PC-9 (cell line): ENCODE measurements at regions not wholly inside any gene's neighbourhood (a gene's known extent, or its start where the extent isn't known, plus 50 kb on each side); places are given as distances from the start of the nearest gene placed in this dataset.

Experiments
- BruUV-seq: library from RNA; stranded (reverse); fragments of 400-500 nt; replicated peaks from 2 replicates; lab custom pipeline; 2021; lab: Mats Ljungman, UMichigan
- CTCF ChIA-PET: fragments of 300-600 bp; sonication (Branson Sonifier 250); formaldehyde crosslinking; loops from one replicate; lab custom pipeline; 2022; ENCODE audit warnings: antibody characterized with exemption; lab: Charles Lee
- POLR2A ChIA-PET: fragments of 300-600 bp; sonication (Branson Sonifier 250); formaldehyde crosslinking; loops from one replicate; lab custom pipeline; 2022; ENCODE audit warnings: antibody characterized with exemption; ENCODE audit not compliant: unreplicated experiment; lab: Charles Lee
- DNase-seq, 2 experiments: peaks; one replicate each; pipeline versions ENCODE4 v3.0.0 to v3.0.0-alpha.2; 2015 to 2022; ENCODE audit warnings: mixed read lengths in 1 of 2
- H2AFZ ChIP-seq: fragments of 200-600 bp; sonication (generic); 2 replicates; pipeline ENCODE4 v1.8.1; 2017; ENCODE audit warnings: antibody characterized with exemption
- H3F3A ChIP-seq: fragments of 200-600 bp; sonication (generic); 2 replicates; pipeline ENCODE4 v1.8.1; 2017; ENCODE audit warnings: antibody characterized with exemption, mild to moderate bottlenecking, low read depth; ENCODE audit not compliant: insufficient read depth
- H3K27ac ChIP-seq: fragments of 200-600 bp; sonication (generic); 2 replicates; pipeline ENCODE4 v1.6.1; 2016; ENCODE audit warnings: mixed run types
- H3K27me3 ChIP-seq: fragments of 200-600 bp; sonication (generic); 2 replicates; pipeline ENCODE4 v1.6.1; 2016; ENCODE audit warnings: low read depth, mixed run types; ENCODE audit not compliant: insufficient read depth
- H3K36me3 ChIP-seq: fragments of 200-600 bp; sonication (generic); 2 replicates; pipeline ENCODE4 v1.6.1; 2016; ENCODE audit warnings: low read depth, mixed run types
- H3K4me1 ChIP-seq: fragments of 200-600 bp; sonication (generic); replicated peaks from 2 replicates; pipeline ENCODE4 v1.6.1; 2016; ENCODE audit warnings: mixed run types; ENCODE audit not compliant: insufficient read depth
- H3K4me2 ChIP-seq: fragments of 200-600 bp; sonication (generic); 2 replicates; pipeline ENCODE4 v1.6.1; 2017; ENCODE audit warnings: mixed run types
- H3K4me3 ChIP-seq: fragments of 200-600 bp; sonication (generic); 2 replicates; pipeline ENCODE4 v1.6.1; 2016; ENCODE audit warnings: mixed run types
- H3K79me2 ChIP-seq: fragments of 200-600 bp; sonication (generic); 2 replicates; pipeline ENCODE4 v1.6.1; 2017; ENCODE audit warnings: low read depth, mixed run types
- H3K9me2 ChIP-seq: fragments of 200-600 bp; sonication (generic); 2 replicates; pipeline ENCODE4 v1.8.1; 2017; ENCODE audit warnings: mild to moderate bottlenecking; ENCODE audit not compliant: insufficient read depth
- H3K9me3 ChIP-seq: fragments of 200-600 bp; sonication (generic); 2 replicates; pipeline ENCODE4 v1.8.1; 2016; ENCODE audit warnings: low read depth; ENCODE audit not compliant: insufficient read depth
- H4K20me1 ChIP-seq: fragments of 200-600 bp; sonication (generic); 2 replicates; pipeline ENCODE4 v1.8.1; 2017; ENCODE audit not compliant: insufficient read depth
- CTCF ChIP-seq: fragments of 200-600 bp; sonication (generic); conservative IDR thresholded peaks from 2 replicates; pipeline ENCODE4 v1.6.1; 2017; ENCODE audit warnings: mixed run types, antibody characterized with exemption, mild to moderate bottlenecking, moderate library complexity
- EZH2 ChIP-seq: fragments of 200-600 bp; sonication (generic); IDR thresholded peaks from 2 replicates; pipeline ENCODE4 v1.8.0; 2017; ENCODE audit warnings: antibody characterized with exemption, low read depth
- intact Hi-C: fragments of 100-400 bp; cut with micrococcal nuclease; formaldehyde crosslinking; loops from one replicate; pipeline ENCODE4 v1.10.0; 2022; ENCODE audit not compliant: unreplicated experiment

GRCh38 chrX:95903490-95903889 is 781.2 kb upstream of the DIAPH2 start:
- Histone ChIP-seq H3K36me3 (no peaks in the 10 kb centered on the region), H3K79me2 (no peaks in the 10 kb centered on the region), H3K4me2 (no peak overlapping the region), H4K20me1 (no peaks in the 10 kb centered on the region), H3K4me3 (no peak overlapping the region), H3K9me3 (no peaks in the 10 kb centered on the region), H3F3A (no peaks in the 10 kb centered on the region), H3K27me3 (no peaks in the 10 kb centered on the region), H2AFZ (no peak overlapping the region), H3K9me2 (no peaks in the 10 kb centered on the region), H3K27ac (no peak overlapping the region), H3K4me1 (no peaks in the 10 kb centered on the region)
- TF ChIP-seq CTCF (no peak), EZH2 (no peak)
- DNase-seq, result no peak
- CTCF ChIA-PET, result no interaction called here
- intact Hi-C loops, result no loop called here
- POLR2A ChIA-PET, result no interaction called here
- BruUV-seq, result no TSS peak

GRCh38 chrX:95903975-95904374 is 780.7 kb upstream of the DIAPH2 start:
- Histone ChIP-seq H3K27ac (no peak overlapping the region), H3K79me2 (no peaks in the 10 kb centered on the region), H3F3A (no peaks in the 10 kb centered on the region), H3K4me1 (no peaks in the 10 kb centered on the region), H3K27me3 (no peaks in the 10 kb centered on the region), H4K20me1 (no peaks in the 10 kb centered on the region), H3K9me3 (no peaks in the 10 kb centered on the region), H2AFZ (no peak overlapping the region), H3K36me3 (no peaks in the 10 kb centered on the region), H3K4me2 (no peak overlapping the region), H3K9me2 (no peaks in the 10 kb centered on the region), H3K4me3 (no peak overlapping the region)
- no peak for DNase-seq
- POLR2A ChIA-PET, result no interaction called here
- TF ChIP-seq EZH2, result no peak
- TF ChIP-seq CTCF, result no peak
- CTCF ChIA-PET, result no interaction called here
- no TSS peak for BruUV-seq
- intact Hi-C loops, result no loop called here

- no peaks in the 10 kb centered on the region for H3K79me2 ChIP-seq
- H3K36me3 ChIP-seq, result no peaks in the 10 kb centered on the region
- no peaks in the 10 kb centered on the region for H3K4me1 ChIP-seq
- no peaks in the 10 kb centered on the region for H4K20me1 ChIP-seq
- H3K27me3 ChIP-seq, result no peaks in the 10 kb centered on the region
- no peak overlapping the region for H3K4me2 ChIP-seq
- H3F3A ChIP-seq, result no peaks in the 10 kb centered on the region
- CTCF ChIA-PET, result no interaction called here
- TF ChIP-seq CTCF (no peak), EZH2 (no peak)
- BruUV-seq, result no TSS peak
- intact Hi-C loops, result no loop called here
- POLR2A ChIA-PET, result no interaction called here
- no peak for DNase-seq
- no peak overlapping the region for H3K4me3 ChIP-seq
- no peaks in the 10 kb centered on the region for H3K9me3 ChIP-seq
- no peak overlapping the region for H2AFZ ChIP-seq
- no peaks in the 10 kb centered on the region for H3K9me2 ChIP-seq
- H3K27ac ChIP-seq, result no peak overlapping the region
Measured at GRCh38 chrX:95907081-95907480, 777.6 kb upstream of the DIAPH2 start.
